Stimulated activated CD4-positive, alpha-beta T cell treated with anti-CD3 and anti-CD28 coated beads, Interleukin-12 subunit alpha, Interleukin-12 subunit beta, amount 100 ng/mL, for 24 hours (primary cell): ENCODE measurements at regions not wholly inside any gene's neighbourhood (a gene's known extent, or its start where the extent isn't known, plus 50 kb on each side); places are given as distances from the start of the nearest gene placed in this dataset.

Source experiments
- DNase-seq, 2 experiments: peaks; one replicate each; pipeline ENCODE4 v3.0.0-alpha.2; 2020; ENCODE audit warnings: low read depth in 2 of 2

- DNase-seq, result no peak
Measured at GRCh38 chr3:103894162-103894822, 1459.5 kb downstream of the ZPLD1 start.

- DNase-seq, result no peak
Measured at GRCh38 chr3:103899328-103899727, 1464.5 kb downstream of the ZPLD1 start.

GRCh38 chr3:103904991-103905390 lies 1461.7 kb upstream of the ALCAM start:
- no peak for DNase-seq

- DNase-seq, result no peak
Measured at GRCh38 chr3:103906304-103906703, 1460.4 kb upstream of the ALCAM start.

GRCh38 chr3:103906808-103907207 lies 1459.9 kb upstream of the ALCAM start:
- no peak for DNase-seq

GRCh38 chr3:103907567-103907966 lies 1459.1 kb upstream of the ALCAM start:
- DNase-seq, result no peak

GRCh38 chr3:103909395-103909794 lies 1457.3 kb upstream of the ALCAM start:
- DNase-seq, result no peak

- no peak for DNase-seq
Measured at GRCh38 chr3:103918336-103918735, 1448.4 kb upstream of the ALCAM start.

GRCh38 chr3:103919327-103919726 lies 1447.4 kb upstream of the ALCAM start:
- no peak for DNase-seq

- no peak for DNase-seq
Measured at GRCh38 chr3:103923907-103924306, 1442.8 kb upstream of the ALCAM start.

- no peak for DNase-seq
Measured at GRCh38 chr3:103924544-103924943, 1442.2 kb upstream of the ALCAM start.

GRCh38 chr3:103926936-103927335 lies 1439.8 kb upstream of the ALCAM start:
- DNase-seq, result no peak

GRCh38 chr3:103927896-103928295 lies 1438.8 kb upstream of the ALCAM start:
- no peak for DNase-seq

- no peak for DNase-seq
Measured at GRCh38 chr3:103937094-103937493, 1429.6 kb upstream of the ALCAM start.

GRCh38 chr3:103947062-103947461 lies 1419.6 kb upstream of the ALCAM start:
- DNase-seq, result no peak

GRCh38 chr3:103949693-103950092 lies 1417.0 kb upstream of the ALCAM start:
- DNase-seq, result no peak

GRCh38 chr3:103950676-103951075 lies 1416.0 kb upstream of the ALCAM start:
- no peak for DNase-seq

- no peak for DNase-seq
Measured at GRCh38 chr3:103953796-103954195, 1412.9 kb upstream of the ALCAM start.

GRCh38 chr3:103960819-103961218 lies 1405.9 kb upstream of the ALCAM start:
- DNase-seq, result no peak

- DNase-seq, result no peak
Measured at GRCh38 chr3:103963599-103963998, 1403.1 kb upstream of the ALCAM start.

- DNase-seq, result no peak
Measured at GRCh38 chr3:103965764-103966163, 1400.9 kb upstream of the ALCAM start.

GRCh38 chr3:103966749-103967148 lies 1400.0 kb upstream of the ALCAM start:
- no peak for DNase-seq

- DNase-seq, result no peak
Measured at GRCh38 chr3:103968131-103968530, 1398.6 kb upstream of the ALCAM start.

GRCh38 chr3:103968751-103969150 lies 1398.0 kb upstream of the ALCAM start:
- DNase-seq, result no peak
